ENCODE measurements at regions not wholly inside any gene's neighbourhood (a gene's known extent, or its start where the extent isn't known, plus 50 kb on each side); places are given as distances from the start of the nearest gene placed in this dataset.

DNA sequence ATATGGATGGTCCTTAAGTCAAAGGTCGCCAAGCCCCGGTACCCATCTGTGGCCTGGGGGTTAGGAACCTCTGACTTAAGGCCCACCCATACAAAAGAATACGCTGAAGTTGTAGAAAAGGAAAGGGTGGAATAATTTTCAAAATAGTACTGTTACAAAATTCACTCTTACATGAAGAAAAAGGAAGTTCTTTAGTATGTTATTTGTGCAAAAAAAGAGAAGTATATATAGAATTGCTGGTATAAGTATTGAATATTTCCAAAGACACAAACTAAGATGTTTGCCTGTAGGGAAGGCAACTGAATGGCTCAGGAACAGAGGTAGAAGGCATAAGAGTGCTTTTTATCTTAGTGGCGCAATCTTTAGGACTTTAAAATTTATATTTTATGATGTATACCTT lies 78.7 kb downstream of the PRLHR start:
- BruUV-seq (replicated peaks) = no TSS peak
- TF ChIP-seq POLR2AphosphoS5 (IDR thresholded peaks at IDR 0.05; ENCODE audit: low read depth, low read length) = no peak
- no peak for TF ChIP-seq TCF7L2 (IDR thresholded peaks at IDR 0.05; ENCODE audit: low read depth, low read length)
- TF ChIP-seq, protein P1, sequence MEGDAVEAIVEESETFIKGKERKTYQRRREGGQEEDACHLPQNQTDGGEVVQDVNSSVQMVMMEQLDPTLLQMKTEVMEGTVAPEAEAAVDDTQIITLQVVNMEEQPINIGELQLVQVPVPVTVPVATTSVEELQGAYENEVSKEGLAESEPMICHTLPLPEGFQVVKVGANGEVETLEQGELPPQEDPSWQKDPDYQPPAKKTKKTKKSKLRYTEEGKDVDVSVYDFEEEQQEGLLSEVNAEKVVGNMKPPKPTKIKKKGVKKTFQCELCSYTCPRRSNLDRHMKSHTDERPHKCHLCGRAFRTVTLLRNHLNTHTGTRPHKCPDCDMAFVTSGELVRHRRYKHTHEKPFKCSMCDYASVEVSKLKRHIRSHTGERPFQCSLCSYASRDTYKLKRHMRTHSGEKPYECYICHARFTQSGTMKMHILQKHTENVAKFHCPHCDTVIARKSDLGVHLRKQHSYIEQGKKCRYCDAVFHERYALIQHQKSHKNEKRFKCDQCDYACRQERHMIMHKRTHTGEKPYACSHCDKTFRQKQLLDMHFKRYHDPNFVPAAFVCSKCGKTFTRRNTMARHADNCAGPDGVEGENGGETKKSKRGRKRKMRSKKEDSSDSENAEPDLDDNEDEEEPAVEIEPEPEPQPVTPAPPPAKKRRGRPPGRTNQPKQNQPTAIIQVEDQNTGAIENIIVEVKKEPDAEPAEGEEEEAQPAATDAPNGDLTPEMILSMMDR (IDR thresholded peaks at IDR 0.05) = no peak
- ChIA-PET CTCF (no interaction called here), POLR2A (no interaction called here)
- H3K4me3 ChIP-seq (ENCODE audit: low read depth in 2 of 2, low read length in 2 of 2) = no peak overlapping the region
- H3K4me1 ChIP-seq (ENCODE audit: control insufficient read depth, insufficient read depth, low read length) = no peaks in the 10 kb centered on the region
- H3K9me3 ChIP-seq (ENCODE audit: control insufficient read depth, insufficient read depth, low read depth, low read length) = peaks cover 9% of the 10 kb centered on the region; the same call in 1 of the 2 replicates
- in situ Hi-C loops (cut with HindIII; ENCODE audit: low pct_unique_long_range_greater_than_20kb, low sequenced_read_pairs) = no loop called here
- H3K36me3 ChIP-seq (ENCODE audit: control insufficient read depth, insufficient read depth, low read length) = no peaks in the 10 kb centered on the region
- H3K27me3 ChIP-seq (ENCODE audit: control insufficient read depth, insufficient read depth, low read length) = peaks cover 7% of the 10 kb centered on the region; the same call in 1 of the 2 replicates
- intact Hi-C loops (cut with micrococcal nuclease; ENCODE audit: unreplicated experiment) = no loop called here
- H3K27ac ChIP-seq (ENCODE audit: low read length) = no peak overlapping the region
- ATAC-seq = no peak
- DNase-seq (ENCODE audit: low read depth, low spot score) = no peak

DNA sequence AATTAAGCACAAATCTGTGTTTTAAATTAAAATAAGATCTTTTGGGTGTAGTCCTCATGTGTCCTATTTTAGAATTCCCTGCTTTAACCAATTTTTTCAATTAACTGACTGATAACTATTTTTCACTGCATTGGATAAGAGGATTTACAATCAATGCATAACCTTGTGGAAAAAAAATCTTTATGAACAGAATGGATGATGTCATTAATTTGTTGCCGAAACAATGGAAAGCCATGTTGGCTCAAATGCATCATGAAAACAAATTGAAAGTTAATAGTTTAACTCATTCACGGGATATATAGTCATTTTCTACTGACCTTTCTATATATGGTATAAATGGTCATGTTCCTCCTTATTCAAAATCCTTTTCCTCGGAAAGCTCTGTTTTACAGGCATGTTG lies 82.3 kb downstream of the PRLHR start:
- TF ChIP-seq SIN3A (IDR thresholded peaks at IDR 0.05; ENCODE audit: borderline replicate concordance, insufficient read depth, low read depth, low read length) (no peak), TCF7L2 (IDR thresholded peaks at IDR 0.05; ENCODE audit: low read depth, low read length) (no peak), POLR2AphosphoS5 (IDR thresholded peaks at IDR 0.05; ENCODE audit: low read depth, low read length) (no peak)
- TF ChIP-seq, protein P1 (IDR thresholded peaks at IDR 0.05) = no peak
- TF ChIP-seq, protein P2, sequence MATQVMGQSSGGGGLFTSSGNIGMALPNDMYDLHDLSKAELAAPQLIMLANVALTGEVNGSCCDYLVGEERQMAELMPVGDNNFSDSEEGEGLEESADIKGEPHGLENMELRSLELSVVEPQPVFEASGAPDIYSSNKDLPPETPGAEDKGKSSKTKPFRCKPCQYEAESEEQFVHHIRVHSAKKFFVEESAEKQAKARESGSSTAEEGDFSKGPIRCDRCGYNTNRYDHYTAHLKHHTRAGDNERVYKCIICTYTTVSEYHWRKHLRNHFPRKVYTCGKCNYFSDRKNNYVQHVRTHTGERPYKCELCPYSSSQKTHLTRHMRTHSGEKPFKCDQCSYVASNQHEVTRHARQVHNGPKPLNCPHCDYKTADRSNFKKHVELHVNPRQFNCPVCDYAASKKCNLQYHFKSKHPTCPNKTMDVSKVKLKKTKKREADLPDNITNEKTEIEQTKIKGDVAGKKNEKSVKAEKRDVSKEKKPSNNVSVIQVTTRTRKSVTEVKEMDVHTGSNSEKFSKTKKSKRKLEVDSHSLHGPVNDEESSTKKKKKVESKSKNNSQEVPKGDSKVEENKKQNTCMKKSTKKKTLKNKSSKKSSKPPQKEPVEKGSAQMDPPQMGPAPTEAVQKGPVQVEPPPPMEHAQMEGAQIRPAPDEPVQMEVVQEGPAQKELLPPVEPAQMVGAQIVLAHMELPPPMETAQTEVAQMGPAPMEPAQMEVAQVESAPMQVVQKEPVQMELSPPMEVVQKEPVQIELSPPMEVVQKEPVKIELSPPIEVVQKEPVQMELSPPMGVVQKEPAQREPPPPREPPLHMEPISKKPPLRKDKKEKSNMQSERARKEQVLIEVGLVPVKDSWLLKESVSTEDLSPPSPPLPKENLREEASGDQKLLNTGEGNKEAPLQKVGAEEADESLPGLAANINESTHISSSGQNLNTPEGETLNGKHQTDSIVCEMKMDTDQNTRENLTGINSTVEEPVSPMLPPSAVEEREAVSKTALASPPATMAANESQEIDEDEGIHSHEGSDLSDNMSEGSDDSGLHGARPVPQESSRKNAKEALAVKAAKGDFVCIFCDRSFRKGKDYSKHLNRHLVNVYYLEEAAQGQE (IDR thresholded peaks at IDR 0.05; ENCODE audit: insufficient read depth in 1 of 2, low read depth in 2 of 2, low read length in 1 of 2) = no peak
- in situ Hi-C loops (cut with HindIII; ENCODE audit: low pct_unique_long_range_greater_than_20kb, low sequenced_read_pairs) = no loop called here
- Histone ChIP-seq H3K36me3 (ENCODE audit: control insufficient read depth, insufficient read depth, low read length) (no peaks in the 10 kb centered on the region), H3K4me3 (ENCODE audit: low read depth in 2 of 2, low read length in 2 of 2) (no peak overlapping the region), H3K27ac (ENCODE audit: low read length) (no peak overlapping the region), H3K4me1 (ENCODE audit: control insufficient read depth, insufficient read depth, low read length) (no peaks in the 10 kb centered on the region), H3K27me3 (ENCODE audit: control insufficient read depth, insufficient read depth, low read length) (peaks cover 11% of the 10 kb centered on the region), H3K9me3 (ENCODE audit: control insufficient read depth, insufficient read depth, low read depth, low read length) (peaks cover 9% of the 10 kb centered on the region; the same call in 1 of the 2 replicates)
- ChIA-PET POLR2A (no interaction called here), CTCF (no interaction called here)
- intact Hi-C loops (cut with micrococcal nuclease; ENCODE audit: unreplicated experiment) = no loop called here
- ATAC-seq (no peak), DNase-seq (ENCODE audit: low read depth, low spot score) (no peak)
- BruUV-seq (replicated peaks) = no TSS peak
